GM23338 (cell line): ENCODE measurements at regions not wholly inside any gene's neighbourhood (a gene's known extent, or its start where the extent isn't known, plus 50 kb on each side); places are given as distances from the start of the nearest gene placed in this dataset.

Experiments used
- CREB1 ChIP-seq: fragments of 250-450 bp; sonication (Bioruptor Pico); IDR thresholded peaks from 2 replicates; pipeline ENCODE4 v1.5.0; 2020; ENCODE audit warnings: low read depth, mild to moderate bottlenecking, moderate library complexity
- CTCF ChIP-seq, 2 experiments: fragments of 200-600 bp in 1 of 2; sonication (generic) in 1 of 2; conservative IDR thresholded peaks; 2 replicates each; pipeline versions ENCODE4 v1.5.1 to v1.6.1; 2016 to 2017; ENCODE audit warnings: antibody characterized with exemption in 2 of 2, low read depth in 2 of 2, mild to moderate bottlenecking in 2 of 2, moderate library complexity in 1 of 2
- ETS1 ChIP-seq: IDR thresholded peaks from 2 replicates; pipeline ENCODE4 v1.6.1; 2016; ENCODE audit warnings: antibody characterized with exemption
- EZH2 ChIP-seq: fragments of 200-600 bp; sonication (generic); IDR thresholded peaks from one replicate; pipeline ENCODE4 v1.8.0; 2017; ENCODE audit warnings: antibody characterized with exemption, mild to moderate bottlenecking, low read depth; ENCODE audit not compliant: unreplicated experiment
- EZH2phosphoT487 ChIP-seq: fragments of 200-600 bp; sonication (generic); IDR thresholded peaks from one replicate; pipeline ENCODE4 v1.8.1; 2018; ENCODE audit warnings: antibody characterized with exemption; ENCODE audit not compliant: unreplicated experiment
- JUNB ChIP-seq: IDR thresholded peaks from one replicate; pipeline ENCODE4 v1.6.1; 2016; ENCODE audit warnings: antibody characterized with exemption; ENCODE audit not compliant: unreplicated experiment
- POLR2AphosphoS5 ChIP-seq: IDR thresholded peaks from 2 replicates; pipeline ENCODE4 v1.6.1; 2016; ENCODE audit warnings: antibody characterized with exemption, low read depth
- REST ChIP-seq: IDR thresholded peaks from one replicate; pipeline ENCODE4 v1.6.1; 2018; ENCODE audit warnings: antibody characterized with exemption; ENCODE audit not compliant: unreplicated experiment
- ZNF114 ChIP-seq: fragments of 250-450 bp; sonication (Bioruptor Pico); IDR thresholded peaks from 2 replicates; pipeline ENCODE4 v1.5.0; 2020; ENCODE audit warnings: mild to moderate bottlenecking, moderate library complexity
- ZNF331 ChIP-seq: fragments of 250-450 bp; sonication (Bioruptor Pico); IDR thresholded peaks from 2 replicates; pipeline ENCODE4 v1.5.0; 2020; ENCODE audit warnings: low read depth, mild to moderate bottlenecking, moderate library complexity

DNA sequence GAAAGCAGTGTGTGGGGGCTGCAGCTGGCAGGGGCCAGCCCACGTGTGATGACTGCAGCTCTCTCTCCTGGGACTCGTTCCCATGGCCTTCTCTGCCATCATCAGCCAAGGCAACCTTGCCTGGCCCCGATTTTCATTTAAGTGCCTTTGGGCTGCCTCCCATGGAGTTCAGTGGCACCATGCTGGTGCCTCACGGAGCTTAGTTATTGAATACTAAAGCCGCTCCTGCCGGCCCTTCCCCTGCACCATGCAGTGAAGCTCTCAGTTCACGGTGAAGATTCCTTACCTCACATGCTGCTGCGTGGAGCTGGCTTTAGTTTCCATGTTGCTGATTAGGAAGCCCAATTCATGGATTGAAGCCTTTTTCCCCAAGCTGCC is 141.5 kb upstream of the EEPD1 start:
- TF ChIP-seq CTCF (conservative IDR thresholded peaks at IDR 0.05; ENCODE audit: low read depth in 2 of 2) (no peak), POLR2AphosphoS5 (no peak), EZH2 (no peak), ETS1 (no peak), EZH2phosphoT487 (no peak), REST (no peak), ZNF114 (no peak), ZNF331 (no peak), CREB1 (CRISPR knock-in tag) (no peak), JUNB (no peak)
